ENCODE measurements at regions not wholly inside any gene's neighbourhood (a gene's known extent, or its start where the extent isn't known, plus 50 kb on each side); places are given as distances from the start of the nearest gene placed in this dataset.

GRCh38 chr20:23241416-23241815 lies 109.2 kb upstream of the NXT1 start:
- Histone ChIP-seq H3K4ac (ENCODE audit: low read length) (no peak overlapping the region), H3K9me3 (replicated peaks in 1 of 2; ENCODE audit: control insufficient read depth in 2 of 2, insufficient read depth in 1 of 2, low read depth in 1 of 2, low read length in 2 of 2) (peaks cover 0 to 2% of the 10 kb centered on the region in 2 donors), H2BK12ac (ENCODE audit: low read length) (no peak overlapping the region), H3K4me1 (ENCODE audit: control insufficient read depth in 2 of 2, insufficient read depth in 1 of 2, low read depth in 1 of 2, low read length in 2 of 2) (peaks cover 0 to 2% of the 10 kb centered on the region in 2 donors), H3K36me3 (replicated peaks in 1 of 2; ENCODE audit: control insufficient read depth in 2 of 2, insufficient read depth in 2 of 2, low read length in 2 of 2) (no peaks in the 10 kb centered on the region), H2AK5ac (ENCODE audit: low read depth, low read length) (no peak overlapping the region), H4K91ac (ENCODE audit: low read depth, low read length, poor library complexity) (no peak overlapping the region), H2AFZ (ENCODE audit: low read length) (no peak overlapping the region), H3K23ac (ENCODE audit: low read depth, low read length, poor library complexity) (no peak overlapping the region), H2BK15ac (ENCODE audit: low read length) (no peak overlapping the region), H3K9ac (ENCODE audit: low read depth, low read length, poor library complexity) (no peak overlapping the region), H3K79me1 (ENCODE audit: low read depth, low read length) (no peaks in the 10 kb centered on the region), H3K27ac (replicated peaks; ENCODE audit: low read length) (no peak overlapping the region), H3K4me2 (ENCODE audit: insufficient read depth, low read length, poor library complexity, severe bottlenecking) (no peak overlapping the region), H3K14ac (ENCODE audit: low read length) (no peak overlapping the region), H3K4me3 (ENCODE audit: low read length in 2 of 2) (no peak overlapping the region), H3K27me3 (ENCODE audit: control insufficient read depth in 3 of 3, insufficient read depth in 3 of 3, low read depth in 1 of 3, low read length in 3 of 3) (no peaks in the 10 kb centered on the region), H2BK5ac (ENCODE audit: low read length) (no peak overlapping the region), H3K18ac (ENCODE audit: low read length) (no peak overlapping the region), H2BK120ac (ENCODE audit: low read depth, low read length) (no peak overlapping the region), H4K8ac (ENCODE audit: low read depth, low read length) (no peak overlapping the region)
- no CpG with 5 or more reads among the region's 3 CpGs for WGBS, 2 donors (ENCODE audit: extremely low coverage in 2 of 2, insufficient read length in 2 of 2, insufficient replicate concordance in 1 of 2)
- no peak for DNase-seq (ENCODE audit: low spot score)

DNA sequence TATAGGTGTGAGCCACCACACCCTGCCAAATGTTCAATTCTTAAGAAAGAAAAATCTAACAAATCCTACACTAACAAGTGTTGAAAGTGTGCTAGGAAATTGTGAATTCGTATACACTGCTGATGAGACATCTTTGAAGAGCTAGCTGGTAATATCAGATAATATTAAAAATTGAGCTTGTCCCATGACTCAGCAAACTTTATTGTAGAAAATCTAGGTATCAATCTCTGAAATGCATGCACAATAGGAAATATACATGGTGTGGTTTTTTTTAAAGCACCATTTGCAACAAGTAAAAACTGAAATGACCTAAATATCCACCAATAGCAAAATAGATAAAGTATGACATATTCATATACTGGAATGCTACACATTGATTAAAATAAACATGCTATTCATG lies 110.1 kb upstream of the NXT1 start:
- no peak overlapping the region for H2AK5ac ChIP-seq (ENCODE audit: low read depth, low read length)
- H3K27me3 ChIP-seq (ENCODE audit: control insufficient read depth in 3 of 3, insufficient read depth in 3 of 3, low read depth in 1 of 3, low read length in 3 of 3) = no peaks in the 10 kb centered on the region
- H3K18ac ChIP-seq (ENCODE audit: low read length) = no peak overlapping the region
- H3K36me3 ChIP-seq (replicated peaks in 1 of 2; ENCODE audit: control insufficient read depth in 2 of 2, insufficient read depth in 2 of 2, low read length in 2 of 2) = no peaks in the 10 kb centered on the region
- H2BK120ac ChIP-seq (ENCODE audit: low read depth, low read length) = no peak overlapping the region
- DNase-seq (ENCODE audit: low spot score) = no peak
- H2BK12ac ChIP-seq (ENCODE audit: low read length) = no peak overlapping the region
- H4K8ac ChIP-seq (ENCODE audit: low read depth, low read length) = no peak overlapping the region
- H3K4ac ChIP-seq (ENCODE audit: low read length) = no peak overlapping the region
- peaks cover 0 to 2% of the 10 kb centered on the region in 2 donors for H3K4me1 ChIP-seq (ENCODE audit: control insufficient read depth in 2 of 2, insufficient read depth in 1 of 2, low read depth in 1 of 2, low read length in 2 of 2)
- no peaks in the 10 kb centered on the region for H3K79me1 ChIP-seq (ENCODE audit: low read depth, low read length)
- no peak overlapping the region for H3K27ac ChIP-seq (replicated peaks; ENCODE audit: low read length)
- no peak overlapping the region for H2BK5ac ChIP-seq (ENCODE audit: low read length)
- no peak overlapping the region for H2BK15ac ChIP-seq (ENCODE audit: low read length)
- H3K4me3 ChIP-seq (ENCODE audit: low read length in 2 of 2) = no peak overlapping the region
- H2AFZ ChIP-seq (ENCODE audit: low read length) = no peak overlapping the region
- no peak overlapping the region for H3K4me2 ChIP-seq (ENCODE audit: insufficient read depth, low read length, poor library complexity, severe bottlenecking)
- H3K9ac ChIP-seq (ENCODE audit: low read depth, low read length, poor library complexity) = no peak overlapping the region
- H4K91ac ChIP-seq (ENCODE audit: low read depth, low read length, poor library complexity) = no peak overlapping the region
- no CpG with 5 or more reads among the region's 1 CpG for WGBS, 2 donors (ENCODE audit: extremely low coverage in 2 of 2, insufficient read length in 2 of 2, insufficient replicate concordance in 1 of 2)
- H3K14ac ChIP-seq (ENCODE audit: low read length) = no peak overlapping the region
- H3K9me3 ChIP-seq (replicated peaks in 1 of 2; ENCODE audit: control insufficient read depth in 2 of 2, insufficient read depth in 1 of 2, low read depth in 1 of 2, low read length in 2 of 2) = peaks cover 0 to 2% of the 10 kb centered on the region in 2 donors
- no peak overlapping the region for H3K23ac ChIP-seq (ENCODE audit: low read depth, low read length, poor library complexity)

GRCh38 chr20:23237201-23237600 lies 113.4 kb upstream of the NXT1 start:
- no peak overlapping the region for H2BK15ac ChIP-seq (ENCODE audit: low read length)

DNA sequence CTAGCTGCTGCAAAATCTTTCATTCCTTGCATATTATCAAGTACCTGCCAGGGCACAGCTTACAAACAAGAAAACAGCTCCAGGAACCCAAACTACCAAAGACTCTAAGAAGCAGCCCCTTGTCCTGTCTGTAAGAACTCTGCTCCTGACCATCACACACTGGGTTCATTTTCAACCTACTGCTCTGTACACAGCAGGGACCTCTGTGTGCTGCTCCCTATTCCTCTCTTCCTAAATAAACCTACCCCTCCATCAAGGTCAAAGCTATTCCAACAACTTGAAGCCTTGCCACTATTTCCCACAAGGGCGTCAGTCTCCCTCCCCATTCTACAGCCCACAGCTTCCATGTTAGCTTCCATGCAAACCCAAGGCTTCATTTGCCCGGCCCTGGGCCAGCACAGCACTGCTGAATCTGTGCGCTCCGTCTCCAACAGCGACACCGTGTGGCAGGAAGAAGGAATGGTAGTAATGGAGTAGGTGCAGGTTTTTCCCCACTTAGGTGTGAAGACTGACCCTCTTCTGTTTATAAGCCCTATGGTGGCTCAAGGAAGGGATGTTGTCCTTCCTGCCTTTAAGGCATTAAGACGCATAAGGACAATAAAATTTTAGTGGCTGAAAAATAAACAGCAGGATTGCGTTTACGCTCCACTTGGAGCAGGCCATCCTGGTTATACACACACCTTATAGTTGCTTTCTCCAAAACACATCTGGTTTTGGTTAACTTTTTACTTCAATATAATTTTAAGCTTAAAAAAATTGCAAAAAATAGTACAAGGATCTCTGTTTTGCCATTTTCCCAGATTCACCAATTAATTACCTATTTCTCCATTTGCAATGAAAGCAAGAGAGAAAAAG lies 115.2 kb upstream of the NXT1 start:
- H2AK5ac ChIP-seq (ENCODE audit: low read depth, low read length) = no peak overlapping the region
- H3K27ac ChIP-seq (replicated peaks; ENCODE audit: low read length) = no peak overlapping the region

More at GRCh38 chr20:23237201-23237600, 113.4 kb upstream of the NXT1 start:
- Histone ChIP-seq H3K79me1 (ENCODE audit: low read depth, low read length) (no peaks in the 10 kb centered on the region), H2AFZ (ENCODE audit: low read length) (no peak overlapping the region), H3K18ac (ENCODE audit: low read length) (no peak overlapping the region), H3K36me3 (replicated peaks in 1 of 2; ENCODE audit: control insufficient read depth in 2 of 2, insufficient read depth in 2 of 2, low read length in 2 of 2) (no peaks in the 10 kb centered on the region), H3K4me2 (ENCODE audit: insufficient read depth, low read length, poor library complexity, severe bottlenecking) (no peak overlapping the region), H3K27ac (replicated peaks; ENCODE audit: low read length) (no peak overlapping the region), H3K4me3 (ENCODE audit: low read length in 2 of 2) (no peak overlapping the region), H2AK5ac (ENCODE audit: low read depth, low read length) (no peak overlapping the region), H3K9ac (ENCODE audit: low read depth, low read length, poor library complexity) (no peak overlapping the region), H3K4ac (ENCODE audit: low read length) (no peak overlapping the region), H3K27me3 (ENCODE audit: control insufficient read depth in 3 of 3, insufficient read depth in 3 of 3, low read depth in 1 of 3, low read length in 3 of 3) (no peaks in the 10 kb centered on the region), H4K91ac (ENCODE audit: low read depth, low read length, poor library complexity) (no peak overlapping the region), H3K4me1 (ENCODE audit: control insufficient read depth in 2 of 2, insufficient read depth in 1 of 2, low read depth in 1 of 2, low read length in 2 of 2) (no peaks in the 10 kb centered on the region), H2BK5ac (ENCODE audit: low read length) (no peak overlapping the region), H2BK12ac (ENCODE audit: low read length) (no peak overlapping the region), H2BK120ac (ENCODE audit: low read depth, low read length) (no peak overlapping the region), H3K14ac (ENCODE audit: low read length) (no peak overlapping the region), H4K8ac (ENCODE audit: low read depth, low read length) (no peak overlapping the region), H3K9me3 (replicated peaks in 1 of 2; ENCODE audit: control insufficient read depth in 2 of 2, insufficient read depth in 1 of 2, low read depth in 1 of 2, low read length in 2 of 2) (no peaks in the 10 kb centered on the region), H3K23ac (ENCODE audit: low read depth, low read length, poor library complexity) (no peak overlapping the region)
- no peak for DNase-seq (ENCODE audit: low spot score)

More for the DNA sequence above, 115.2 kb upstream of the NXT1 start:
- Histone ChIP-seq H3K79me1 (ENCODE audit: low read depth, low read length) (no peaks in the 10 kb centered on the region), H2AFZ (ENCODE audit: low read length) (no peak overlapping the region), H2BK15ac (ENCODE audit: low read length) (no peak overlapping the region), H2BK120ac (ENCODE audit: low read depth, low read length) (no peak overlapping the region), H4K8ac (ENCODE audit: low read depth, low read length) (no peak overlapping the region), H3K14ac (ENCODE audit: low read length) (no peak overlapping the region), H3K4ac (ENCODE audit: low read length) (no peak overlapping the region), H3K9ac (ENCODE audit: low read depth, low read length, poor library complexity) (no peak overlapping the region), H2BK5ac (ENCODE audit: low read length) (no peak overlapping the region), H3K36me3 (replicated peaks in 1 of 2; ENCODE audit: control insufficient read depth in 2 of 2, insufficient read depth in 2 of 2, low read length in 2 of 2) (no peaks in the 10 kb centered on the region), H3K18ac (ENCODE audit: low read length) (no peak overlapping the region), H2BK12ac (ENCODE audit: low read length) (no peak overlapping the region), H3K4me3 (ENCODE audit: low read length in 2 of 2) (no peak overlapping the region), H3K4me2 (ENCODE audit: insufficient read depth, low read length, poor library complexity, severe bottlenecking) (no peak overlapping the region), H3K4me1 (ENCODE audit: control insufficient read depth in 2 of 2, insufficient read depth in 1 of 2, low read depth in 1 of 2, low read length in 2 of 2) (no peaks in the 10 kb centered on the region), H3K27me3 (ENCODE audit: control insufficient read depth in 3 of 3, insufficient read depth in 3 of 3, low read depth in 1 of 3, low read length in 3 of 3) (no peaks in the 10 kb centered on the region), H4K91ac (ENCODE audit: low read depth, low read length, poor library complexity) (no peak overlapping the region), H3K23ac (ENCODE audit: low read depth, low read length, poor library complexity) (no peak overlapping the region), H3K9me3 (replicated peaks in 1 of 2; ENCODE audit: control insufficient read depth in 2 of 2, insufficient read depth in 1 of 2, low read depth in 1 of 2, low read length in 2 of 2) (no peaks in the 10 kb centered on the region)
- DNase-seq (ENCODE audit: low spot score) = peak; percentile 60
- WGBS, 2 donors (ENCODE audit: extremely low coverage in 2 of 2, insufficient read length in 2 of 2, insufficient replicate concordance in 1 of 2) = no CpG with 5 or more reads among the region's 9 CpGs

Data from neuronal stem cell (in vitro differentiated cells).